Stimulated activated CD4-positive, alpha-beta T cell treated with anti-CD3 and anti-CD28 coated beads, TNF-alpha, amount 100 ng/mL, for 1 hour (primary cell): ENCODE measurements at regions not wholly inside any gene's neighbourhood (a gene's known extent, or its start where the extent isn't known, plus 50 kb on each side); places are given as distances from the start of the nearest gene placed in this dataset.
"Not testable (repeated sequence)": the region's sequence is repeated elsewhere in the genome, so short reads cannot be mapped to it uniquely, and the experiment has no call there.

ENCODE experiments used
- DNase-seq, 3 donors: peaks; one replicate each; pipeline ENCODE4 v3.0.0-alpha.2; 2020; ENCODE audit warnings: low read depth in 3 of 3, low spot score in 1 of 3

DNA sequence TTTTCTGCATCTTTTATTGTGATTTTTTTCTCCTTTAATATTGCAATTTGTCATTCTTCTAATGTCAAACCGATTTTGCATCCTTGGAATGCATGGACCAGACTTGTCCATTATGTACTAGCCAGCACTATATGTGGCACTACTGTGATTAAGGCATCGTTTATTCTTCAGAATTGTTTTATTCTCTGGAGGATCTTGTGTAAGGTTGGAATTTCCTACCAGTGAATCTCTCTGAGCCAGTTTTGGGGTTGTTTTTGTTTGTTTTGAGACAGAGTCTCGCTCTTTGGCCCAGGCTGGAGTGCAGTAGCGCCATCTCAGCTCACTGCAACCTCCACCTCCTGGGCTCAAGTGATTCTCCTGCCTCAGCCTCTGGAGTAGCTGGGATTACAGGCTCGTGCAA is 58.5 kb downstream of the IGLL5 start:
- DNase-seq = no peak

DNA sequence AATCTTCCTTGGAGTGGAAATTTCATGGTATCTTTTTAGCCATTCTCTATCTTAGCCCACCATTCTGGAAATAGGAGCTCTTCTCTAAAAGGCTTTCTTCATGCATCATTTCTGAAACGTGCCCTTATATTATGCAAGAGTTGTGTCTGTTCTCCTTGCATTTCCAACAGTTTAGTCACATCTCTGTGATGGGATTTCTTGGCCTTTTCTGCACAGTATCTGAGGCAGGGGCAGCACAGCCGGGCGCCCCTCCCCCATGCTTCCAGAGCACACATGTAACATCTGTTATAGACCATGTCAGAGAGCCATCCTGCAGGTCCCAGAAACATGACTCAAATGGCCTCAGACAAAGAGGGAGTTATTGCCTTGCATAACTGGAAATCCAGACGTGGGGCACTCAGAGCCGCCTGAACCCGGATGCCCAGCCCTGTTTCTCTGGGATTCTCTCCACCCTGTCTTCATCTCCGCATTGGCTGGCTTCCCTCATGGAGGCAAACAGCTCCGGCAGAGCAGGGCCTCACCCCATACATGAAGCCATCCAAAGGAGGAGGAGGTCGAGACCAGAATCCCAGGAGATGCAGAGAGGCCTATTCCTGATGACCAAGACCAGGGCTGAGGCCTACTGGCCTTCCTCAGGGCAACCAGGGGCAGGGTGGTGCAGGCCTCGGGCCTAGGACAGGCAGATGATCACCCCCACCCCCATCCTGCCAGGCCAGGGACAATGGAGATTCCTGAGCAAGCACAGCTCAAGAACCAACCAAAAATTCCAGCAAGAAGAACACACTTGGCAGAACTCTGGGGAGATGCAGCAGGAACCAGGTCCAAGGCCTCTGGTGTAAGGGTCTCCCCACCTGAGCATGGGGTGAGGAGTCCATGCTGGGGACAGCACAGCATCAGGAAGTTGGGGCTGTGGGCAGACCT is 61.3 kb downstream of the IGLL5 start:
- no peak for DNase-seq

DNA sequence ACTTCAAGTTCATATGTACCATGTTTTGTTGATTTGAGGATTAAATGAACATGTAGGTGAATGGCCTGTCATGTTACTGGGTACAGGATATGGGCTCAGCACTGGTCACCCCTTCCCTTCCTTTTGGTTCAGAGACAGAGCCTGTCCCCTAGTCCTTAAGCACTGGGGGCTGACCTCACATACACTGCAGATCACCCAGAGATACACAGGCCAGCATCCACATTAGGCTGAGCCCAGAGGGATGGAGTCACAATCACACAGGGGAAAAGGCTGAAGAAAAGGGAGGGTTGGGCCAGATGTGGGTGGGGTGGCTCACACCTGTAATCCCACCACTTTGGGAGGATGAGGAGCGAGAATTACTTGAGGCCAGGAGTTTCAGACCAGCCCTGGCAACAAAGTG is 62.3 kb downstream of the IGLL5 start:
- no peak for DNase-seq

DNA sequence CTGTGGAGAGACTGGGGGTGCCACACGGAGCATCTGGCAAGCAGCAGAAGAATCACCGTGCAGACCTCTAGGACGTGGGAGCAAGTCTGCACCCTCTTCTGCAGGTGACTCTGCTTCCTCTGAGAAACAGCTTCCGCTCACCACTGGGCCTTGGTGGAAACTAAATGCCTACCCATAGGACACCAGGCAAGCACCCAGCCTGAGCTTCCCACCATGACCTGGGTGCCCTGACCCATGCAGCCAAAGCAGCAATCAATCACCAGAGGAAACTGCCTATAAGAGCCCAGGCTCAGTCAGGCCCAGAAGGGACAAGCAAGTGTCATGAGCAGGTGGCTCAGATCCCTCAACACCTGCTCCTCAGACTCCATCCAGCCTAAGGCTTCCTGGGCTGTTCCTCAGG is 63.4 kb downstream of the IGLL5 start:
- DNase-seq = no peak

DNA sequence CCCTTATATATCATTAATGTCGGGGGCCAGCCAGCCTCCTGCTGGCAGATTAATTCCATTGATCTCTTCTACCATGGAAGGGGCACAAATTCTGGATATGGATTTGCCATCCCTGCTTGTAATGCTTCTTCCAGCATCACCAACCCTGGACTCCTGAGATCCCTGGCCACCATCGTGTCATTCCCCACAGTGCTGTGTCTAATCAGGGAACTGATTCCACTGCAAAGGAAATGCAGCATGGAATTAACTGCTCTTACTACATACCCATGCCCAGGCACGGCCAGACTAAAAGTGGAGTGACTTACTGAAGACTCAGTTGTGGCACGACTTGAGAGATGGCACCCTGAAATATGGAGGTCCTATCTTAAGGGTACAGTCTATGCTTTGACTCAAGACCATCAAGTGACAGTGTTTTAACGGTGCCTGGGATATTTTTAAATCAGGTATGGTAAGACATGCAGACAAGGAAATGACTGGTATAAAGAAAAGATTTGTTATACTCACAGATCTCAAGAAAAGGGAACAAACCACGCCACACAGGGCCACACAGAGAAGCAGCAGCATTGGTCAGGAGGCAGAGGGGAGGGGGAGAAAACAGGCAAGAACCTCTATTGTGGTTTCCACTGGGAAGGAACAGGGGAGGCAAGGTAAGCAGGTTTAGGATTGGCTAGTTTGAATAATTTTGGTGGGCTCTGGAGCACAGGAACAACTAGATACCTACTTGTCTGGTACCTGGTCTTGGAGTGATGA is 65.1 kb downstream of the IGLL5 start:
- no peak for DNase-seq

DNA sequence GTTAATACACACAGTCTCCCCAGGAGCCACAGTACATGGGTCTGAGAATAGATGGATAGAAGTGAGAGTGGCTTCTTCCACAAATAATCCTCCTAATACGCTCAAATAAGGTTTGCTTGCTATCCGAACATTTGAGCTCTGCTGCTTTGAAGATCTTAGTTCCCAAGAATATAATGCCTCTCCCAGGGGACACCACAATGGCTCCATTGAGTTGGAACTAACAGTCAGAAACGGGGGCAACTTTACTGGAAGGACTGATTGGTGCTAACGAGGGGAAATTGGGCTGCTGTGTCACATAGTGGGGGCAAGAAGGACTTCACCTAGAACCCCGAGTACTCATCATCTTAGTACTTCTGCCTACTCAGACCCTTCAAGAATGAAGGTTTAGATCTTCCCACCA is 66.2 kb downstream of the IGLL5 start:
- DNase-seq = no peak

DNA sequence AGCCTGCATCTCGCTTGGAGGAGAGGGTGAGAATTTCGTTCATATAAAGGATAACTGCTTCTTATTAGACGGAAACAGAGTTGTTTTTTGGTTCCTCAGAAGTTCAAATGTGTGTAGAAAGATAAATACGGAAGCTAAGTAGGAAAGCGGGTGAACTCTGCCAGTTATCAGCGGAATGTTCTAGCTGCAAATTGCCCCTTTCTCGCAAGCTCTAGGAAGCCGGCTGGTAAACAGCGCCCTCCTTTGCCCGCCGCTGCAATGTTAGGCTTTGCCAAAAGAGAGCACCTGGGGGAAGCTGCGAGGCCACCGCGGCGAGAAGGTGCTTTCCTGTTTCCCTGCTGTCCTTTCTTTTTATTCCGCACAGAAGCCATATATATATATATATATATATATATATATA is 67.0 kb downstream of the IGLL5 start:
- no peak for DNase-seq

DNA sequence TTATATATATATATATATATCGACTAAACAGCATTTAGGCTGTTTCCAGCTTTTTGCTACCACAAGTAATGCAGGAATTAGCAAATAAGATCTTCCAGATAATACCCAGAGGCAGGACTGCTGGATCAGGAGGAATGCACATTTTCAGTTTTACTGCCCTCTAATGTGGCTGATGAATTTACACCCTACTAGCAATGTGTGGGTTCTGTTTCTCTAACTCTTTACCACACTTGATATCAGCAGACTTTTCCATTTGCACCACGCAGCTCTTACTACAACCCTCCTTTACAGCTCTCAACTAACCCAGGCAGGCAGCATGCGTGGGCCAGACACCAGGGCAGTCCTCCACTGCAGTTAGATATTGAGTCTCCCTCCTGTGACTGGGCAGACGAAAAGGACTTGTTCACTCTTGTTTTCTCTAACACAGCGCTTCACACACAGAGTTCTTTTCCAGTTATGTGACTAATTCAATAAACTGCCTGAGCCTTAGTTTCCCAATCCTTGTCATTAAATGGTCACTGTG is 67.7 kb downstream of the IGLL5 start:
- no peak for DNase-seq

DNA sequence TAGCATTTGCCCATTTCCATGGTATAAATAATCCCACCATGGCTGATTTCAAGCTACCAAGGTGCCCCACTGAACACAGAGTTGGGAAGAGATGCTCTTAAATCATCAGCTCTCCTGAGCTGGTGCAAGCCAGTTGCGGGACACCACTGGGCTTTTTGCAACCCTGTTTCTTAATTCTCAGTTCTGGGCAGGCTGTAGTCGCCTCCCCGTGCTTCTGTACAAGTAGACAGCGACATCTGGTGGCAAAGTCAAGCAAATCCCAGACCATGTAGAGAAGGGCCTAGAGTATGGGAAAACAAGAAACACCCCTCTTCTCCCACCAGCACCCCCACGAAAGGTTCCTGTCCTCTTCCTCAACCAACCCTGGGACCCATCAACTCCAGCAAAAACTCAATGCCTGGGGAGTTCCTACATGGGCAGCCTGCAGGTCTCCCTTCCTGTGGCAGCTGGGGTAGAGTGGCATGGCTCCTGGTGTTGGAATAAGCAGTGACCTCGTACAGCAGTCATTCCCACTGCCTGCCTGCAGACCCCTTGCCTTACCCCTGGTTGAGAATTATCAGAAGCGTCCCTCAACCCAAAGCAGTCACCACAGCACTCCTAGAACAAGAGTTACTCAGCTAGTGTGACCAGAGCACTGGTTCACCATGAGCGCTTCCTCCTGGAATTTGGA is 68.4 kb downstream of the IGLL5 start:
- peak; percentile 20 to 38 (median 20) for DNase-seq

DNA sequence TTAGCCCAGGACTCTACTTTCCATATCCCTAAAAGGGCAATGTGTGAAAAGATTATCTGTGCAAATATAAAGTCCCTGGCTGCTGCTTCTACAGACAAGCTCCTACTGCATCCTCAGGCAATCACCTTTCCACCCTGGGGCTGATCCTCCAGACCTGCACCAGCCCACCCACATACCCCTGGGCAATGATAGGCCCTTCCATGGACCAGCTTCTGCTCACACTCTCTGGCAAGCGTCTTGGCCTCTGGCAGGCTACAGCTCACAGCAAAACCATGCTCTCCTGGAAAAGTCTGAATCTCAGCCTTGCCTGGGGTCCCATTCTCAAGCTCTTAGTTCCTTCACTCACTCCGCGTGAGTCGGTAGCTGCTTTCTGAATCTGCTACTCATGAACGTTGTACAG is 69.5 kb downstream of the IGLL5 start:
- DNase-seq = no peak

DNA sequence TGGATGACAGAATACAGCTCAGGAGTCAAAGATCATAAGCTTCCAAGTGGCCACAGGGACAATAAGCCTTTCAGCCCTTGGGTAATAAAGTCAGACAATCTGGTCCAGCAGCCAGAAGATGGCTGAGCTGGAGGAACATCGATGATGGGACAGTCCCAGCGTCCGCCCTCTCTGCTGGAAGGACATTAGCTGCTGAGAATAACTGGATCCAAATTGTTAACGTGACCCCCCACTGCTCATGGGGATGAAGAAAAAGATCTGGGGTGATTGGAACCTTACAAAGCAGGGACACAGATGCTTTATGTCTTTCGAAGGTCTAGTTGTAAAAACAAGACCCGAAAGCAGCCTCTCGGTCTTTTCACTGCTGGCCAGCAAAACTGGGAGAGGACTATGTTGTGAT is 71.0 kb downstream of the IGLL5 start:
- DNase-seq = no peak

DNA sequence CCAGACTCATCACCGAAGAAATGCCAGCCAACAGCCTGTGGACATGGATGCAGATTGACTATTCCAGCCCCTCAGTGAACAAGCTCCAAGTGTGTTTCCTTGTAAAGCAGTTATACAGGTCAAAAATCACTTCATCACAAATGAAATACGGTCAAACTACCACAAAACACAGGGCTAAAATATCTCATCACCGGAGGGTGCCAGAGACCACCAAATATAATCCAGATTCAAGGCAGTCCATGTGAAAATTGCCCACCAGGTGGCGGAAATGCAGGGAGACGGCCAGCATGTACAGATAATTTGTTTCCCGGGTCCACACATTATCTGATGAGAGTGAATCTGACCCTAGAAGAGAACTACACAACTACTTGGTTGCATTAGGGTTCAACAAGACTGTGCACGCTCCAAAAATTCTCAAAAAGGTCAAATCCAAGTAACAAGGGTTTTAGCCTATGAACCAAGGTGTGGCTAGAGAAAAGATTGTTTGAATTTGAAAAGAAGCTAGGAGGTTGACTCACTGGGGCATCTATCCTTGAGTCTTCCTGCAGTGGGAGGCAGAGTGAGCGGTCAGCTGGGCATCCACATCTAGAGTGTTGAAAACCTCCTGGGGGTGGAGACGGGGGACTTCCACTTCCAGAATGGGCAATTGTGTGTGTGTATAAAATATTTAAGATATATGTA is 71.7 kb downstream of the IGLL5 start:
- DNase-seq = peak; percentile 28 to 49 (median 47)

DNA sequence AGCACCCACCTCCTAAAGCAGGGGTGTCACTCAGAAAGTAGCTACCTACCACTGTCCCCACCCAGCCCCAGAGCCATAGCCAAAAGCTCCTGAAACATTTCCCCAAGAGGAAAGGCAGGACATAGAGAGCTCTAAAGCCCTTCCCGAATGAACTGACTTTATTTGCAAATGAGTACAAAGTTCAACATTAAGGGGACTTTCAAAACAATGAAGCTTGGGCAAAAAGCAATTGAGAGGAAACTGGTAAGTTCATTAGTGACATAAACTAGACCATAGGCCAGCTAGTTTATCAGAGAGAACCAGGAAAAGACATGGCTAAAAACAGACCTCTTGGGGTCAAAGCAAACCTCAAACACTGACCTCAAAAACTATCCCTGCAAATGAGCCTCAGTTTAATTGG is 72.7 kb downstream of the IGLL5 start:
- DNase-seq = no peak

DNA sequence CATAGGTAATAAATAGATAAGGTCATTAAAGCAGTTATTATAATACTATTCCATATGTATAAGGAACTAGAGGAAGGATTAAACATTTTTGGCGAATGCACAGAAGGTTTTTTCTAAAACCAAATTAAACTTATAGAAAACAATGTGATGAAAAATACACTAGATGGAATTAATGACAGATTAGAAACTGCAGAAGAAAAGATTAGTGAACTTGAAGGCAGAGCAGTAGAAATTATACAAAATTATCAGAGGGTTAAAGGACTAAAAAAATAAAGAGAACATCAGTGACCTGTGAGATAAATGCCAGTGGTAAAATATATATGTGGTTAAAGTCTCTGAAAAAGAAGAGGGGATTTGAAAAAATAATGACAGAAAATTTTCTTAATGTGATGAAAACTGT is 74.0 kb downstream of the IGLL5 start:
- DNase-seq = no peak

DNA sequence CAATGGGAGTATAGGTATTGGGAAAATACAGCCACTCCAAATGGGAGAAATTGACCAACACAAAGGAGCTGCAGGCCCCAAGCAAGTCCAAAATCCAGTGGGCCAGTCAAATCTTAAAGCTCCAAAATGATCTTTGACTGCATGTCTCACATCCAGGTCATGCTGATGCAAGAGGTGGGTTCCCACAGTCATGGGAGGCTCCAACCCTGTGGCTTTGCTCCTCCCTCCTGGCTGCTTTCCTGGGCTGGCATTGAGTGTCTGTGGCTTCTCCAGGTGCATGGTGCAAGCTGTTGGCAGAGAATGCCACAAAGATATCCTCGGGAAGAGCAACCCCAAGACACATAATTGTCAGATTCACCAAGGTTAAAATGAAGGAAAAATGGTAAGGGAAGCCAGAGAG is 80.8 kb downstream of the IGLL5 start:
- no peak for DNase-seq

DNA sequence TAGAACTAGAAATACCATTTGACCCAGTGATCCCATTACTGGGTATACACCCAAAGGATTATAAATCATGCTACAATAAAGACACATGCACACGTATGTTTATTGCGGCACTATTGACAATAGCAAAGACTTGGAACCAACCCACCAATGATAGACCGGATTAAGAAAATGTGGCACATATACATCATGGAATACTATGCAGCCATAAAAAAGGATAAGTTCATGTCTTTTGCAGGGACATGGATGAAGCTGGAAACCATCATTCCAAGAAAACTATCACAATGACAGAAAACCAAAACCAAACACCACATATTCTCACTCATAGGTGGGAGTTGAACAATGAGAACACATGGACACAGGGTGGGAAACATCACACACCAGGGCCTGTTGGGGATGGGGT is 85.0 kb downstream of the IGLL5 start:
- DNase-seq = not testable (repeated sequence)

DNA sequence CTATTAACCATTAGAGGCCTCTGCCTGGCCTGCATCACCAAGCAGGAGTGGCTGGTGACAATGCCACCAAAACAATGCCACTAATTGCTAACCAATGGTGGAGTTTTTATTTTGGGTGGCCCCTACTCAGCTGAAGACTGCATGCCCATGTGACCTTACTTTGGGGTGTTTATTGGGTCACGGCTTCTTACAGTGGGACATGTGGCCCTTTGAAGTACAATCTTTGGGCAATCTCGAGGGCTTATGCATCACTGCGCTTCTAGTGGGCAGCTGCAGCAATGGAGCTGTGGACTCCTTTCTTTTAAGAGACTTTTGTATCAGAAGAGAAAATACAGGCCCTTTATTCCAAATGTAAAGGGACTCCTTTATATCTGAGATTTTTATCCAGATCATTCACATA is 85.7 kb downstream of the IGLL5 start:
- no peak for DNase-seq

DNA sequence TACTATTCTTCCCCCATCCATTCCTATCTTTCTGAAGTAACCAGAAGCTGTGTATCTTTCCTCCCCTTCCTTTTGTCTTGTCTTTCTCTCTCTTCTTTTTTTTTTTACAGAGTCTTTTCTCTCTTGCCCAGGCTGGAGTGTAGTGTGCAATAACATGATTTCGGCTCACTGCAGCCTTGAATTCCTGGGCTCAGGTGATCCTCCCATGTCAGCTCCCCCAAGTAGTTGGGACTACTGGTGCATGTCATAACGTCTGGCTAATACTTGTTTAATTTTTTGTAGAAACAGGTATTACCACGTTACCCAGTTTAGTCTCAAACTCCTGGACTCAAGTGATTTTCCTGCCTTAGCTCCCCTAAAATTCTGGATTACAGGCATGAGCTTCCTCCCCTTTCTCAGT is 86.5 kb downstream of the IGLL5 start:
- DNase-seq = no peak

DNA sequence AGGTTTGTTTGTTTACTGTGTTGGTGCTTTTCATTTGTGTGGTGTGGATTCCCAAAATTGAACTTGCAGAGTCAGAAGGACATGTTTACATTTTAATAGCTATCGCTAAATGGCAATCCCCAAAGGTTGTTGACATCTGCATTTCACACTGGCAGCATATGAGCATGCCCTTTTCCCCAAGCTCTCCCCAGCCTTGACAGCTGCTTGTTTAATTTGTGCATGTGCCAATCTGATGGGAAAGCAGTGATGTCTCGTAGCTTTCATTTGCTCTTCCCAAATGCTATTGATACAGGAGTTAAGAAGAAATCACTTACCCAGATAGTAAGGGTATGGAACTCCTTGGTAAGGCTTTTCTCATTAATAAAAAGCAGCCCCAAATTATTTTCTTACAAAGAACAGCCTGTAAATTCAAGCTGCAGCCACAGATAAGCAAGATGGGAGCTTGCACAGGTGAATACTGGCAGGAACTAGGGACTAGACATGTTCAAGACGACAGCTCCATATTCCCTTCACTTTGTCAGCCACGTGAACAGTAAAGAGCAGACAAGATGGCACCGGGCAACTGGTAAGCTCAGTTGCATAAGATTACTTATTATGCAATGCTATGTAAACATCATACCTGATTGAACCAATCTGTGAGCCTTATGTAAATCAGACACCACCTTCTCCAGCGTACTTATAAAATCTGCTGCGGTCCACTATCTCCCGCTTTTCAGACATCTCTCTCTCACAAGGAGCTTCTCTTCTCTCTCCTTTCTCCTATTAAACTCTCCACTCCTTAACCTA is 87.4 kb downstream of the IGLL5 start:
- no peak for DNase-seq
